WTC11 (cell line): ENCODE measurements at regions not wholly inside any gene's neighbourhood (a gene's known extent, or its start where the extent isn't known, plus 50 kb on each side); places are given as distances from the start of the nearest gene placed in this dataset.

Source experiments
- ATAC-seq: fragments of 200-7000 bp; cut with Tn5 transposase; 2 replicates; pipeline ENCODE4 v1.10.0; 2021; ENCODE audit warnings: mild to moderate bottlenecking, moderate library complexity
- CTCF ChIA-PET: fragments of 300-600 bp; sonication (Branson Sonifier 250); formaldehyde crosslinking; loops from one replicate; lab custom pipeline; 2021; ENCODE audit warnings: antibody characterized with exemption; lab: Charles Lee
- POLR2A ChIA-PET: fragments of 350-600 bp; sonication (Branson Sonifier 250); formaldehyde crosslinking; loops from one replicate; lab custom pipeline; 2021; ENCODE audit warnings: antibody characterized with exemption; lab: Charles Lee
- DNase-seq: peaks from one replicate; pipeline ENCODE4 v3.0.0; 2021; ENCODE audit warnings: low spot score
- H3K27ac Mint-ChIP-seq: 2 replicates; pipeline ENCODE4 v1.8.0; 2021; ENCODE audit warnings: mixed read lengths
- H3K27me3 Mint-ChIP-seq: 2 replicates; pipeline ENCODE4 v1.8.0; 2021; ENCODE audit warnings: low read depth, mild to moderate bottlenecking, moderate library complexity, mixed read lengths
- H3K36me3 Mint-ChIP-seq: 2 replicates; pipeline ENCODE4 v1.8.0; 2021; ENCODE audit warnings: mixed read lengths
- H3K4me1 Mint-ChIP-seq: 2 replicates; pipeline ENCODE4 v1.8.0; 2022; ENCODE audit warnings: mixed read lengths
- H3K4me3 Mint-ChIP-seq: 2 replicates; pipeline ENCODE4 v1.8.0; 2021; ENCODE audit warnings: mild to moderate bottlenecking, moderate library complexity, mixed read lengths
- H3K9me3 Mint-ChIP-seq: 2 replicates; pipeline ENCODE4 v1.8.0; 2021; ENCODE audit warnings: mixed read lengths
- ARID4B ChIP-seq: sonication (generic); formaldehyde crosslinking; IDR thresholded peaks from 2 replicates; pipeline ENCODE4 v1.8.0; 2023; ENCODE audit warnings: missing genetic modification reagents, mild to moderate bottlenecking, borderline replicate concordance
- ATF1 ChIP-seq: sonication (generic); formaldehyde crosslinking; IDR thresholded peaks from 2 replicates; pipeline ENCODE4 v1.8.1; 2023; ENCODE audit warnings: mild to moderate bottlenecking, moderate library complexity, missing genetic modification reagents
- CDX4 ChIP-seq: fragments of 250-450 bp; sonication (Bioruptor Pico); IDR thresholded peaks from 2 replicates; pipeline ENCODE4 v1.9.0; 2021; ENCODE audit warnings: moderate library complexity, mild to moderate bottlenecking, inconsistent platforms, borderline replicate concordance
- ELF4 ChIP-seq: sonication (generic); formaldehyde crosslinking; IDR thresholded peaks from 2 replicates; pipeline ENCODE4 v1.8.1; 2022; ENCODE audit warnings: low read depth, mild to moderate bottlenecking, moderate library complexity, missing genetic modification reagents
- FOXJ3 ChIP-seq: sonication (generic); formaldehyde crosslinking; IDR thresholded peaks from 2 replicates; pipeline ENCODE4 v1.9.0; 2021; ENCODE audit warnings: missing genetic modification reagents, mild to moderate bottlenecking, borderline replicate concordance
- HMGA2 ChIP-seq: fragments of 250-450 bp; sonication (Bioruptor Pico); IDR thresholded peaks from 2 replicates; pipeline ENCODE4 v1.4.0; 2021; ENCODE audit warnings: mild to moderate bottlenecking, moderate library complexity
- NFE2L1 ChIP-seq: sonication (generic); formaldehyde crosslinking; IDR thresholded peaks from 2 replicates; pipeline ENCODE4 v1.8.1; 2023; ENCODE audit warnings: missing genetic modification reagents
- PRRX2 ChIP-seq: fragments of 250-450 bp; sonication (Bioruptor Pico); IDR thresholded peaks from 2 replicates; pipeline ENCODE4 v1.8.0; 2021; ENCODE audit warnings: mild to moderate bottlenecking
- RELA ChIP-seq: sonication (generic); formaldehyde crosslinking; IDR thresholded peaks from 2 replicates; pipeline ENCODE4 v1.8.1; 2022; ENCODE audit warnings: missing genetic modification reagents, mild to moderate bottlenecking, borderline replicate concordance
- TEAD4 ChIP-seq: sonication (generic); formaldehyde crosslinking; IDR thresholded peaks from 2 replicates; pipeline ENCODE4 v1.8.0; 2022; ENCODE audit warnings: mild to moderate bottlenecking, missing genetic modification reagents
- TP53 ChIP-seq: sonication (generic); formaldehyde crosslinking; IDR thresholded peaks from 2 replicates; pipeline ENCODE4 v1.8.1; 2023; ENCODE audit warnings: mild to moderate bottlenecking, missing genetic modification reagents
- ZNF232 ChIP-seq: sonication (generic); formaldehyde crosslinking; IDR thresholded peaks from 2 replicates; pipeline ENCODE4 v1.8.0; 2022; ENCODE audit warnings: mild to moderate bottlenecking, missing genetic modification reagents
- ZNF263 ChIP-seq: sonication (generic); formaldehyde crosslinking; IDR thresholded peaks from 2 replicates; pipeline ENCODE4 v1.8.1; 2022; ENCODE audit warnings: low read depth, mild to moderate bottlenecking, moderate library complexity, missing genetic modification reagents
- TF ChIP-seq, protein P1 (sequence below): sonication (generic); formaldehyde crosslinking; IDR thresholded peaks from 2 replicates; pipeline ENCODE4 v1.8.0; 2022; ENCODE audit warnings: mild to moderate bottlenecking, missing genetic modification reagents
- TF ChIP-seq, protein P2 (sequence below): sonication (generic); formaldehyde crosslinking; conservative IDR thresholded peaks from 2 replicates; pipeline ENCODE4 v1.8.1; 2023; ENCODE audit warnings: mild to moderate bottlenecking, low read depth, missing genetic modification reagents, moderate library complexity
- TF ChIP-seq, protein P3 (sequence below): fragments of 250-450 bp; sonication (Bioruptor Pico); IDR thresholded peaks from 2 replicates; pipeline ENCODE4 v1.8.0; 2021; ENCODE audit warnings: mild to moderate bottlenecking
- TF ChIP-seq, protein P4 (sequence below): sonication (generic); formaldehyde crosslinking; conservative IDR thresholded peaks from 2 replicates; pipeline ENCODE4 v1.8.1; 2022; ENCODE audit warnings: mild to moderate bottlenecking, missing genetic modification reagents
- TF ChIP-seq, protein P5 (sequence below): sonication (generic); formaldehyde crosslinking; IDR thresholded peaks from 2 replicates; pipeline ENCODE4 v1.8.0; 2022; ENCODE audit warnings: missing genetic modification reagents

GRCh38 chr1:2868571-2869195 lies 67.2 kb upstream of the TTC34 start:
- DNase-seq (no peak), ATAC-seq (no peak)
- peaks cover 17% of the 10 kb centered on the region for H3K9me3 Mint-ChIP-seq
- H3K4me1 Mint-ChIP-seq: no peaks in the 10 kb centered on the region
- POLR2A ChIA-PET: no interaction called here
- no peak overlapping the region for H3K27ac Mint-ChIP-seq
- CTCF ChIA-PET: interaction anchor here (0.6 kb wide), 1 partner anchor 556 kb away, joined by 6 read pairs; no protein-coding TSS in a partner anchor
- TF ChIP-seq RELA: no peak
- TF ChIP-seq TEAD4 (CRISPR knock-in tag): no peak
- TF ChIP-seq, protein P1, sequence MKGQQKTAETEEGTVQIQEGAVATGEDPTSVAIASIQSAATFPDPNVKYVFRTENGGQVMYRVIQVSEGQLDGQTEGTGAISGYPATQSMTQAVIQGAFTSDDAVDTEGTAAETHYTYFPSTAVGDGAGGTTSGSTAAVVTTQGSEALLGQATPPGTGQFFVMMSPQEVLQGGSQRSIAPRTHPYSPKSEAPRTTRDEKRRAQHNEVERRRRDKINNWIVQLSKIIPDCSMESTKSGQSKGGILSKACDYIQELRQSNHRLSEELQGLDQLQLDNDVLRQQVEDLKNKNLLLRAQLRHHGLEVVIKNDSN: no peak
- TF ChIP-seq, protein P2, sequence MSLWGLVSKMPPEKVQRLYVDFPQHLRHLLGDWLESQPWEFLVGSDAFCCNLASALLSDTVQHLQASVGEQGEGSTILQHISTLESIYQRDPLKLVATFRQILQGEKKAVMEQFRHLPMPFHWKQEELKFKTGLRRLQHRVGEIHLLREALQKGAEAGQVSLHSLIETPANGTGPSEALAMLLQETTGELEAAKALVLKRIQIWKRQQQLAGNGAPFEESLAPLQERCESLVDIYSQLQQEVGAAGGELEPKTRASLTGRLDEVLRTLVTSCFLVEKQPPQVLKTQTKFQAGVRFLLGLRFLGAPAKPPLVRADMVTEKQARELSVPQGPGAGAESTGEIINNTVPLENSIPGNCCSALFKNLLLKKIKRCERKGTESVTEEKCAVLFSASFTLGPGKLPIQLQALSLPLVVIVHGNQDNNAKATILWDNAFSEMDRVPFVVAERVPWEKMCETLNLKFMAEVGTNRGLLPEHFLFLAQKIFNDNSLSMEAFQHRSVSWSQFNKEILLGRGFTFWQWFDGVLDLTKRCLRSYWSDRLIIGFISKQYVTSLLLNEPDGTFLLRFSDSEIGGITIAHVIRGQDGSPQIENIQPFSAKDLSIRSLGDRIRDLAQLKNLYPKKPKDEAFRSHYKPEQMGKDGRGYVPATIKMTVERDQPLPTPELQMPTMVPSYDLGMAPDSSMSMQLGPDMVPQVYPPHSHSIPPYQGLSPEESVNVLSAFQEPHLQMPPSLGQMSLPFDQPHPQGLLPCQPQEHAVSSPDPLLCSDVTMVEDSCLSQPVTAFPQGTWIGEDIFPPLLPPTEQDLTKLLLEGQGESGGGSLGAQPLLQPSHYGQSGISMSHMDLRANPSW: no peak
- TF ChIP-seq NFE2L1 (CRISPR knock-in tag): no peak
- TF ChIP-seq TP53 (CRISPR knock-in tag): no peak
- TF ChIP-seq, protein P3, sequence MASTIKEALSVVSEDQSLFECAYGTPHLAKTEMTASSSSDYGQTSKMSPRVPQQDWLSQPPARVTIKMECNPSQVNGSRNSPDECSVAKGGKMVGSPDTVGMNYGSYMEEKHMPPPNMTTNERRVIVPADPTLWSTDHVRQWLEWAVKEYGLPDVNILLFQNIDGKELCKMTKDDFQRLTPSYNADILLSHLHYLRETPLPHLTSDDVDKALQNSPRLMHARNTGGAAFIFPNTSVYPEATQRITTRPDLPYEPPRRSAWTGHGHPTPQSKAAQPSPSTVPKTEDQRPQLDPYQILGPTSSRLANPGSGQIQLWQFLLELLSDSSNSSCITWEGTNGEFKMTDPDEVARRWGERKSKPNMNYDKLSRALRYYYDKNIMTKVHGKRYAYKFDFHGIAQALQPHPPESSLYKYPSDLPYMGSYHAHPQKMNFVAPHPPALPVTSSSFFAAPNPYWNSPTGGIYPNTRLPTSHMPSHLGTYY (CRISPR knock-in tag): no peak
- TF ChIP-seq, protein P4, sequence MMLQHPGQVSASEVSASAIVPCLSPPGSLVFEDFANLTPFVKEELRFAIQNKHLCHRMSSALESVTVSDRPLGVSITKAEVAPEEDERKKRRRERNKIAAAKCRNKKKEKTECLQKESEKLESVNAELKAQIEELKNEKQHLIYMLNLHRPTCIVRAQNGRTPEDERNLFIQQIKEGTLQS (CRISPR knock-in tag): no peak
- TF ChIP-seq ATF1: no peak
- TF ChIP-seq ELF4: no peak
- no peak for TF ChIP-seq ARID4B (CRISPR knock-in tag)
- no peak for TF ChIP-seq ZNF232 (CRISPR knock-in tag)
- no peak for TF ChIP-seq CDX4 (CRISPR knock-in tag)
- TF ChIP-seq HMGA2 (CRISPR knock-in tag): no peak
- no peak for TF ChIP-seq ZNF263 (CRISPR knock-in tag)
- no peak for TF ChIP-seq PRRX2 (CRISPR knock-in tag)
- TF ChIP-seq, protein P5, sequence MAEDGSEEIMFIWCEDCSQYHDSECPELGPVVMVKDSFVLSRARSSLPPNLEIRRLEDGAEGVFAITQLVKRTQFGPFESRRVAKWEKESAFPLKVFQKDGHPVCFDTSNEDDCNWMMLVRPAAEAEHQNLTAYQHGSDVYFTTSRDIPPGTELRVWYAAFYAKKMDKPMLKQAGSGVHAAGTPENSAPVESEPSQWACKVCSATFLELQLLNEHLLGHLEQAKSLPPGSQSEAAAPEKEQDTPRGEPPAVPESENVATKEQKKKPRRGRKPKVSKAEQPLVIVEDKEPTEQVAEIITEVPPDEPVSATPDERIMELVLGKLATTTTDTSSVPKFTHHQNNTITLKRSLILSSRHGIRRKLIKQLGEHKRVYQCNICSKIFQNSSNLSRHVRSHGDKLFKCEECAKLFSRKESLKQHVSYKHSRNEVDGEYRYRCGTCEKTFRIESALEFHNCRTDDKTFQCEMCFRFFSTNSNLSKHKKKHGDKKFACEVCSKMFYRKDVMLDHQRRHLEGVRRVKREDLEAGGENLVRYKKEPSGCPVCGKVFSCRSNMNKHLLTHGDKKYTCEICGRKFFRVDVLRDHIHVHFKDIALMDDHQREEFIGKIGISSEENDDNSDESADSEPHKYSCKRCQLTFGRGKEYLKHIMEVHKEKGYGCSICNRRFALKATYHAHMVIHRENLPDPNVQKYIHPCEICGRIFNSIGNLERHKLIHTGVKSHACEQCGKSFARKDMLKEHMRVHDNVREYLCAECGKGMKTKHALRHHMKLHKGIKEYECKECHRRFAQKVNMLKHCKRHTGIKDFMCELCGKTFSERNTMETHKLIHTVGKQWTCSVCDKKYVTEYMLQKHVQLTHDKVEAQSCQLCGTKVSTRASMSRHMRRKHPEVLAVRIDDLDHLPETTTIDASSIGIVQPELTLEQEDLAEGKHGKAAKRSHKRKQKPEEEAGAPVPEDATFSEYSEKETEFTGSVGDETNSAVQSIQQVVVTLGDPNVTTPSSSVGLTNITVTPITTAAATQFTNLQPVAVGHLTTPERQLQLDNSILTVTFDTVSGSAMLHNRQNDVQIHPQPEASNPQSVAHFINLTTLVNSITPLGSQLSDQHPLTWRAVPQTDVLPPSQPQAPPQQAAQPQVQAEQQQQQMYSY (CRISPR knock-in tag): no peak
- no peak for TF ChIP-seq FOXJ3 (CRISPR knock-in tag)
- TF ChIP-seq, all 79 proteins: peak for 0
- Mint-ChIP-seq H3K36me3 (peaks cover 30% of the 10 kb centered on the region), H3K27me3 (no peaks in the 10 kb centered on the region; the same call in 1 of the 2 replicates), H3K4me3 (no peak overlapping the region)
